ENCODE measurements at regions not wholly inside any gene's neighbourhood (a gene's known extent, or its start where the extent isn't known, plus 50 kb on each side); places are given as distances from the start of the nearest gene placed in this dataset.
"Not testable (repeated sequence)": the region's sequence is repeated elsewhere in the genome, so short reads cannot be mapped to it uniquely, and the experiment has no call there.

GRCh38 chr18:64380117-64380516 lies 231.2 kb upstream of the LINC00305 start:
- FAIRE-seq, result no peak

DNA sequence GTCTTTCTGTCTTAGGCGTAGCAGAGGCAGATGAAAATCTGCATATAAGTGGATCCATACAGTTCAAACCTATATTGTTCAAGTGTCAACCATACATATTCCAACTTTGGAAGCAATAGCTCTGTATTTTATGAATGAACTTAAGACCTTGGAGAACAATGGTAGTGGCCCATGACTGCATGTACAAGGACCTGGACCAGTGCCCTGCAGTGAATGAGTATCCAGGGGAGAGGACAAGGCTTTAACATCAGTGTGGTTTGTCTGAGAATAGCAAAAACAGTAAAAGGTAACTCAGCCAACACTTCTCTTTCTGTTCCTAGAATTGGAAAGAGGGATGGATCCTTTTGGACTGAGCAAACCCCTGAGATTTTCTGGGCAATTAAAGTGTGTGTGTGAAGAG lies 230.8 kb upstream of the LINC00305 start:
- no peak for FAIRE-seq

- no peak for FAIRE-seq
Observed at GRCh38 chr18:64377446-64377845, 228.6 kb upstream of the LINC00305 start.

DNA sequence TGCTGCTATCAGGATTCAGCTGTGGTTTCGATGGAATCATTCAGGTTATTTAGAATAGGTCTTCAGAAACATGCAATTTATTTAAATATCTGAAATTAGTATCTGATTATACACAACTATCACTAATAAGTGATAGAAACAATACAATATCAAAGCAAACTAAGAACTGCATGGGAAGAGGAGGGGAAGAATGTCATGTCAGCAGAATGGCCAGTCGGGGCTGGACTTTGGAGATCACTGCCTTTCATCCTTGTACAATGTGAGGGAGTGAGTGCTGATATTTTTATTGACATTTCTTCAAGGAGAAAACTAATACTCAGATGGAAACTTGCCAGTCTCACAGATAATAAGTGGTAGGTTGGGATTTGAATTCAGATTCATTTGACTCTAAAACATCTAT lies 224.0 kb upstream of the LINC00305 start:
- FAIRE-seq, result no peak

DNA sequence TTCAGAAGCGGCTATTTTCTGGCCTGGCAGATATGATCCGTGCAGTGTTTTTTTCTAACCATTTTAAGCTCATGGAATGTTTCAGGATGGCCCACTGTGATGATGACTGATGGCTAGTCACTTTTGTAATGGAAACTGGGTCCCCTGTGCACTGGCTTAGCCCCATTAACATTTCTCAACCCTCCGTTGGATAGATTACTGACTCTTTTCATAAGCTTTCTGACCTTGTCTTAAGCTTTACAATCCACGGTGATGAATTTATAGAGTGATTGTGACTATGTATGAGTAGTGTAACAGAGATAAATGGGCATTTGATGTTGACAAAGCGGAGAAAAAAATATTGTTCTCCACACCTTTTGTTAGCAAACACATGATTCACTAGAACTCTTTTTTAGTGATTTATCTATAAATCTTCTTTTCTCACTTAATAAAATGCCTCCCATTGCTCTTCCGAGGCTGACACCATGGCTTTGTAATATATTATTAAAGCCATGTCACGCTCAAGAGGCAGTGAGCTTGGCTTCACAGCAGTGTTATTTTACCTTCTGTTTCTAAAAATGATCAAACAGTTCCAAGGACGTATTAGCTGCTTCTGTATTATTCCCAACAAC lies 221.0 kb upstream of the LINC00305 start:
- not testable (repeated sequence) for FAIRE-seq

GRCh38 chr18:64365106-64365505 lies 216.2 kb upstream of the LINC00305 start:
- FAIRE-seq, result no peak

GRCh38 chr18:64337673-64338072 lies 188.8 kb upstream of the LINC00305 start:
- FAIRE-seq, result no peak

- no peak for FAIRE-seq
Observed at GRCh38 chr18:64337018-64337417, 188.1 kb upstream of the LINC00305 start.

DNA sequence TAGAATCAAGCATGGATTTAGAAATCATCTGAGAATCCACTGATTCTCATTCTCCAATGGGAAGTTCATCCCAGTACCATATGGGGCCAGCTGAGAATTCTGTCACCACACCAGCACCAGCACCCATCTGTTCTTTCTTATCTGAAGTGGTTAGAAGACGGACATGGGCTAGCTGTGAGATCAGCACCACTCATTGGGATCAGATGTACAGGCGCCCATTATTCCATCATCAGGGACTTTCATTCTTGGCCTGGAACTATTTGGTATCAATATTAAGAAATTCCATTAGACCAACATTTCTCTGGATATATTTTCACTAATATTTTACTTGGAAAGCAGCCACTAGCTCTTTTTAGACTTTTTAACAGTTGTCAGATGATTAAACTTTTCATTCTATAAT lies 185.9 kb upstream of the LINC00305 start:
- FAIRE-seq, result no peak

- no peak for FAIRE-seq
Observed at GRCh38 chr18:64333584-64333983, 184.7 kb upstream of the LINC00305 start.

- FAIRE-seq, result no peak
Observed at GRCh38 chr18:64332835-64333234, 183.9 kb upstream of the LINC00305 start.

DNA sequence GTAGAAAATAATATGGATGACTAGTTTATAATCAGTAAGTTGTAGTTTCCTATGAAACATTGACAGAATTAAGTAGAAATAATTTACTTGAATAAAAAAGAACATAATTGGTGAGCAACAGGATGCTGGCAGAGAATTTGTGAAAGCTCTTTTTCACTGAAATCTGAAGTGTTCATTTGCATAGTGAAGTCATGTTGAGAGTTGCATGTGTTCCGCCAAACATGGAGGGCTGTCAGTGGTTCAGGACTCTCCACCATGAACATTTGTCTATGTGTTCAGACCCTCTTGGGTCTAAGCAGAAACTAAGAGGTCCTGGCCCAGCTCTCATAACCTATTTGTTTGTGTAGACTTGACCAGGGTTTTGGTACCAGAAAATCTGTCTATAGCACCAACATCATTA lies 182.5 kb upstream of the LINC00305 start:
- FAIRE-seq, result no peak

DNA sequence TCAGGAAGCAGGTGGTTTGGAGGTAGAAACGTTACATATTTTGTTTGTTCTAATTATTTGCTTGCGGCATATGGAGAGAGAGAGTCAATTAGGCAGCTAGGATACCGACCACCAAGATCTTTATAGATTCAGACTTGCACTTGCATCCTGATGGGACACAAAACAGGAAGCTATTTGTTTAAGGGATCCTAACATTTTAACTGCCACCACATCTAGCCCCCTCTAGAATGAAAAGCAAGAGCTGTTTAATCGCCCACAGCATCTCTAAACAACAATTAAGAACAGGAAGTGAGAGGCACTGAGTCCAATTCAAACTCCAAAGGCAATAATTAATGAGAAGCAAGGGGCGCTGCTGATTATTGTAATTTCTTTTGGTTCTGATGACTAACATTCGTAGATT lies 182.0 kb upstream of the LINC00305 start:
- no peak for FAIRE-seq

- no peak for FAIRE-seq
Observed at GRCh38 chr18:64330161-64330560, 181.3 kb upstream of the LINC00305 start.

- no peak for FAIRE-seq
Observed at GRCh38 chr18:64322189-64322588, 173.3 kb upstream of the LINC00305 start.

DNA sequence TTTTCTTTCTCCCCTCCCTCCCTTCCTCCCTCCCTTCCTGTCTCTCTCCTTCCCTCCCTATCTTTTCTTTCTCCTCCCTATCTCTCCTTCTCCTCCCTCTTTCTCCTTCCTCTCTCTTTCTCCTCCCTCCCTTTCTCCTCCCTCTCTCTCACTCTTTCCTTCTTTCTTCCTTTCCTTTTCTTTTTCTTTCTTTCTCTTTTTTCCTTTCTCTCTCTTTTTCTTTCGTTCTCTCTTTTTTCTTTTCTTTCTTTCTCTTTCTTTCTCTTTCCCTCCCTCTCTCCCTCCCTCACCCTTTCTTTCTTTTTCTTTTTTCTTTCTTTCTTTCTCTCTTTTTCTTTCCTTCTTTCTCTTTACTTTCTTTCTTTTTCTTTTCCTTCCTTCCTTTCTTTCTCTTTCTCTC lies 169.7 kb upstream of the LINC00305 start:
- no peak for FAIRE-seq

DNA sequence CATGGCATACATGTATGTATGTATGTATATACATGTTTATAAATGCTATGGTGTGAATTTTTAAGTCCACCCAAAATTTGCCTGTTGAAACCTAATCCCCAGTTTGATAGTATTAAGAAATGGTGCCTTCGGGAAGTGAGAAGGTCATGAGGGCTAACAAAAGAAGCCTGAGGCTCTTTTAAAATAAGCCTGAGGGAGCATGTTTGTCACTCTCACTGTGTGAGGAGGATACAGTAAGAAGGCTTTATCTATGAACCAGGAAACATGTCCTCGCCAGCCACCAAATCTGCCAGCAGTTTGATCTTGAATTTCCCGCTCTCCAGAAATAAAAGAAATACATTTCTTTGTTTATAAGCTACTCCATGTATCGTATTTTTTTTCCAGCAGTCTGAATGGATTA lies 163.0 kb upstream of the LINC00305 start:
- FAIRE-seq, result no peak

DNA sequence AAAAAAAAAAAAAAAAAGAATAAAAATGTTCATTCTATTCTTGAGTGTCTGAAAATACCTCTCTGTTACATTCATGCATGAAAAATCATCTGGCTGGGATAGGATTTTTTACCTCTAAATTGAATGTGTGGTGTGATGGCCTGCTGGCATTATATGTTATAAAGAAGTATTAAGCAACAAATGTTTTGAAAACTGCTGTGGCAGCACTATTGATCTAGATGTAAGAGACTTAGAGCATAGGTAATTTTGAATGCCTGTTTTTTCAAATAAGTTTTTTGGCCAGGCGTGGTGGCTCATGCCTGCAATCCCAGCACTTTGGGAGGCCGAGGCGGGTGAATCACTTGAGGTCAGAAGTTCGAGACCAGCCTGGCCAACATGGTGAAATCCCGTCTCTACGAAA lies 147.0 kb upstream of the LINC00305 start:
- no peak for FAIRE-seq

DNA sequence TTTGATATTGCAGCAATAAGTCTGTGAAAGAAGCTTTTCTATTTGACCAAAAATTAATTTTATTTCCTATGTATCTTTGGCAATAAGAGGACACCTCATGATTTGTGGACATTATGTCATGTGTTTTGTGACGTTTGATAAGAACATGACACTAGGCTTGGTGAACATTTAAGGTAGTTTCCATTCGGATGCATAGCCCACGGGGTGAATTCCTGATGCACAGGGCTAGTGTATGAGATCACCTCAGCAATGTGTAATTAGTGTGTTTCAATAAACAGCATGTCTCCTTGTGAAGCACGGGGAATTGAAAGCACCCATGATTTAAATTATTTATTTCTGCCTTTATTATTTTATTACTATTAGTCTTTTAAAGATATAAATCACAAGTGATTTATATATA lies 146.1 kb upstream of the LINC00305 start:
- no peak for FAIRE-seq

DNA sequence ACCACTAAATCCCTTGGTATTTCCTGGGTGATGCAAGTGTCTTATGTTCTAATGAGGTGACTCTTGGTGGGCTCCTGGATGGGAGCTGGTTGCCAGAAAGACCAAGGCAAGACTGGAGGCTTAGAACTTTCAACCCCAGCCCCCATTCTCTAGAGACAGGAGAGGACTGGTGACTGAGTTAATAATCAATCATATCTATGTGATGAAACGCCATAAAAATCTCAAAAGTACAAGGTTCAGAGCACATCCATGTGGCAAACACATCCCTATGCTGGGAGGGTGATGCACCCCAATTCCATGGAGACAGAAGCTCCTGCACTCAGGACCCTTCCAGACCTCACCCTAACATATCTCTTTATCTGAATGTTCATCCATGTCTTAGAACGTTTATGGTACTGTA lies 139.5 kb upstream of the LINC00305 start:
- FAIRE-seq, result no peak

DNA sequence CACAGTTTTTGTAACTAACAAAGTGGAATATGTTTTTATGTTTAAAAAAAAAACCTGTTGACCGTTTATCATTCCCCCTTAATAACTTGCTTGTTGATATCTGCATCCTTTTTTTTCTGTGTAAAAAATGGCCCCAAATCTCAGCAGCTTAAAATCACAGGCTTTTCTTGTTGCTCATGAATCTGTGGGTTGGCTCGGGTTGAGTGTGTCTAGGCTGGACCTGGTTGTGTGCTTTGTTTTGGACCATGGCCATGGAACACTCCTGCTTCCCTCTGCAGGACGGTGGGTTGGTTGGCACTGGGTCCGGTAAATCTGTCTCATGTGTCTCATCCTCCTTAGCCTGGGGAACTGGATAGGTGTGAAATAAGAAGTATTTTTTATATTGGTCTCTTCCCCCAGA lies 139.0 kb upstream of the LINC00305 start:
- FAIRE-seq, result no peak

- no peak for FAIRE-seq
Observed at GRCh38 chr18:64283059-64283458, 134.2 kb upstream of the LINC00305 start.

- FAIRE-seq, result no peak
Observed at GRCh38 chr18:64278026-64278425, 129.1 kb upstream of the LINC00305 start.

- no peak for FAIRE-seq
Observed at GRCh38 chr18:64276311-64277090, 127.6 kb upstream of the LINC00305 start.
